ENCODE measurements at regions not wholly inside any gene's neighbourhood (a gene's known extent, or its start where the extent isn't known, plus 50 kb on each side); places are given as distances from the start of the nearest gene placed in this dataset.
A peak's percentile ranks its signal among the peaks of the same experiment; 100 is the strongest.

GRCh38 chr7:16084370-16084769, 337.0 kb downstream of the CRPPA start:
- DNase-seq (ENCODE audit: low read depth in 1 of 2, low spot score in 1 of 2) = peak in 1 of 2 donors; percentile 64

GRCh38 chr7:16083931-16084330, 337.4 kb downstream of the CRPPA start:
- peak in 1 of 2 donors; percentile 45 for DNase-seq (ENCODE audit: low read depth in 1 of 2, low spot score in 1 of 2)
- Histone ChIP-seq H3K4me1 (ENCODE audit: low read depth) (no peaks in the 10 kb centered on the region), H3K36me3 (no peaks in the 10 kb centered on the region), H3K27ac (no peak overlapping the region), H3K27me3 (no peaks in the 10 kb centered on the region), H3K4me3 (no peak overlapping the region), H3K9me3 (ENCODE audit: low read depth) (no peaks in the 10 kb centered on the region)
- no peak for TF ChIP-seq CTCF (IDR thresholded peaks at IDR 0.05; ENCODE audit: low read depth, low read length)

More at GRCh38 chr7:16084370-16084769, 337.0 kb downstream of the CRPPA start:
- Histone ChIP-seq H3K36me3 (no peaks in the 10 kb centered on the region), H3K4me1 (ENCODE audit: low read depth) (no peaks in the 10 kb centered on the region), H3K9me3 (ENCODE audit: low read depth) (no peaks in the 10 kb centered on the region), H3K4me3 (no peak overlapping the region), H3K27me3 (no peaks in the 10 kb centered on the region), H3K27ac (no peak overlapping the region)
- no peak for TF ChIP-seq CTCF (IDR thresholded peaks at IDR 0.05; ENCODE audit: low read depth, low read length)

- no peak overlapping the region for H3K27ac ChIP-seq
- H3K27me3 ChIP-seq = no peaks in the 10 kb centered on the region
- peak in 1 of 2 donors; percentile 14 for DNase-seq (ENCODE audit: low read depth in 1 of 2, low spot score in 1 of 2)
- peaks cover 2% of the 10 kb centered on the region for H3K4me1 ChIP-seq (ENCODE audit: low read depth)
- no peak overlapping the region for H3K4me3 ChIP-seq
- no peaks in the 10 kb centered on the region for H3K36me3 ChIP-seq
- no peak for TF ChIP-seq CTCF (IDR thresholded peaks at IDR 0.05; ENCODE audit: low read depth, low read length)
- no peaks in the 10 kb centered on the region for H3K9me3 ChIP-seq (ENCODE audit: low read depth)
Measured at GRCh38 chr7:16080131-16080530, 341.2 kb downstream of the CRPPA start.

- Histone ChIP-seq H3K9me3 (ENCODE audit: low read depth) (no peaks in the 10 kb centered on the region), H3K4me3 (no peak overlapping the region), H3K4me1 (ENCODE audit: low read depth) (peaks cover 5% of the 10 kb centered on the region), H3K27me3 (no peaks in the 10 kb centered on the region), H3K27ac (no peak overlapping the region), H3K36me3 (no peaks in the 10 kb centered on the region)
- DNase-seq (ENCODE audit: low read depth in 1 of 2, low spot score in 1 of 2) = no peak
- no peak for TF ChIP-seq CTCF (IDR thresholded peaks at IDR 0.05; ENCODE audit: low read depth, low read length)
Measured at GRCh38 chr7:16079723-16080122, 341.6 kb downstream of the CRPPA start.

GRCh38 chr7:16078076-16078952, 343.0 kb downstream of the CRPPA start:
- Histone ChIP-seq H3K4me3 (no peak overlapping the region), H3K27ac (no peak overlapping the region), H3K9me3 (ENCODE audit: low read depth) (no peaks in the 10 kb centered on the region), H3K27me3 (no peaks in the 10 kb centered on the region), H3K36me3 (no peaks in the 10 kb centered on the region), H3K4me1 (ENCODE audit: low read depth) (peaks cover 5% of the 10 kb centered on the region)
- peak; percentile 74 for TF ChIP-seq CTCF (IDR thresholded peaks at IDR 0.05; ENCODE audit: low read depth, low read length)
- DNase-seq (ENCODE audit: low read depth in 1 of 2, low spot score in 1 of 2) = peak; percentile 76 to 80
